ENCODE measurements at regions not wholly inside any gene's neighbourhood (a gene's known extent, or its start where the extent isn't known, plus 50 kb on each side); places are given as distances from the start of the nearest gene placed in this dataset. TPM values are rescaled to one million over a fixed set of nuclear protein-coding genes. Genes with fewer than 3 reads are reported as not detected.

DNA sequence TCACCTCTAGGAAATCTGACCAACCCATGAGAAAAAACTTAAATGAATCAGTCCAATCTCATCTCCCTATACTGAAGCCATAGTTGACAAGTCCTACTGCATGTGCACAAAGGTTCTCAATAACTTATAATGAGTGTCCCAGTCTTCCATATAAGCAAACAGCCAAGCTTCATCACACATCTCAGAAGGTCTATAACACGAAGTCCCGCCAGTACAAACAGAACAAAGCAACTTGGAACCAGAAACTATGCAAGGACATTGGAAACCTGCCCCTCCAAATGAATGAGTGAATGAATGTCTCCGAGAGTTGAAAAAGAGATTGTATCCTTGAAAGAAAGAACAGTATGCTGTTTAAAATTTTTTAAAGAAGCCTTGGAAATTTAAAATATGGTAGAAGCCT is 53.6 kb upstream of the IPO9 start:
- H3K27ac Mint-ChIP-seq = no peak overlapping the region
- no peak overlapping the region for H2AFZ ChIP-seq (replicated peaks)
- H3K27ac ChIP-seq = no peak overlapping the region
- no peaks in the 10 kb centered on the region for H4K20me1 ChIP-seq (ENCODE audit: low read depth)
- peaks cover 50% of the 10 kb centered on the region for H3K36me3 Mint-ChIP-seq
- no peak overlapping the region for H3K4me3 Mint-ChIP-seq
- H3K27me3 ChIP-seq = no peaks in the 10 kb centered on the region
- H3K9me3 ChIP-seq (ENCODE audit: low read depth) = peaks cover 12% of the 10 kb centered on the region
- peaks cover 27% of the 10 kb centered on the region for H3K9me3 Mint-ChIP-seq
- H3K9ac ChIP-seq = no peak overlapping the region
- DNase-seq (ENCODE audit: low spot score) = no peak
- H3K4me3 ChIP-seq = no peak overlapping the region
- peaks cover 31% of the 10 kb centered on the region for H3K4me1 ChIP-seq
- TF ChIP-seq EZH2phosphoT487 (IDR thresholded peaks at IDR 0.05) (no peak), EZH2 (IDR thresholded peaks at IDR 0.05) (no peak)
- TF ChIP-seq, protein P1, sequence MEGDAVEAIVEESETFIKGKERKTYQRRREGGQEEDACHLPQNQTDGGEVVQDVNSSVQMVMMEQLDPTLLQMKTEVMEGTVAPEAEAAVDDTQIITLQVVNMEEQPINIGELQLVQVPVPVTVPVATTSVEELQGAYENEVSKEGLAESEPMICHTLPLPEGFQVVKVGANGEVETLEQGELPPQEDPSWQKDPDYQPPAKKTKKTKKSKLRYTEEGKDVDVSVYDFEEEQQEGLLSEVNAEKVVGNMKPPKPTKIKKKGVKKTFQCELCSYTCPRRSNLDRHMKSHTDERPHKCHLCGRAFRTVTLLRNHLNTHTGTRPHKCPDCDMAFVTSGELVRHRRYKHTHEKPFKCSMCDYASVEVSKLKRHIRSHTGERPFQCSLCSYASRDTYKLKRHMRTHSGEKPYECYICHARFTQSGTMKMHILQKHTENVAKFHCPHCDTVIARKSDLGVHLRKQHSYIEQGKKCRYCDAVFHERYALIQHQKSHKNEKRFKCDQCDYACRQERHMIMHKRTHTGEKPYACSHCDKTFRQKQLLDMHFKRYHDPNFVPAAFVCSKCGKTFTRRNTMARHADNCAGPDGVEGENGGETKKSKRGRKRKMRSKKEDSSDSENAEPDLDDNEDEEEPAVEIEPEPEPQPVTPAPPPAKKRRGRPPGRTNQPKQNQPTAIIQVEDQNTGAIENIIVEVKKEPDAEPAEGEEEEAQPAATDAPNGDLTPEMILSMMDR (IDR thresholded peaks at IDR 0.05) = no peak
- H3K79me2 ChIP-seq (ENCODE audit: low read depth) = peaks cover 100% of the 10 kb centered on the region
- peaks cover 16% of the 10 kb centered on the region for H3K36me3 ChIP-seq
- H3K4me2 ChIP-seq = no peak overlapping the region
- H3F3A ChIP-seq (ENCODE audit: low read depth) = peaks cover 31% of the 10 kb centered on the region
- no peaks in the 10 kb centered on the region for H3K27me3 Mint-ChIP-seq (ENCODE audit: insufficient read depth, low read depth)
- H3K4me1 Mint-ChIP-seq = peaks cover 5% of the 10 kb centered on the region

DNA sequence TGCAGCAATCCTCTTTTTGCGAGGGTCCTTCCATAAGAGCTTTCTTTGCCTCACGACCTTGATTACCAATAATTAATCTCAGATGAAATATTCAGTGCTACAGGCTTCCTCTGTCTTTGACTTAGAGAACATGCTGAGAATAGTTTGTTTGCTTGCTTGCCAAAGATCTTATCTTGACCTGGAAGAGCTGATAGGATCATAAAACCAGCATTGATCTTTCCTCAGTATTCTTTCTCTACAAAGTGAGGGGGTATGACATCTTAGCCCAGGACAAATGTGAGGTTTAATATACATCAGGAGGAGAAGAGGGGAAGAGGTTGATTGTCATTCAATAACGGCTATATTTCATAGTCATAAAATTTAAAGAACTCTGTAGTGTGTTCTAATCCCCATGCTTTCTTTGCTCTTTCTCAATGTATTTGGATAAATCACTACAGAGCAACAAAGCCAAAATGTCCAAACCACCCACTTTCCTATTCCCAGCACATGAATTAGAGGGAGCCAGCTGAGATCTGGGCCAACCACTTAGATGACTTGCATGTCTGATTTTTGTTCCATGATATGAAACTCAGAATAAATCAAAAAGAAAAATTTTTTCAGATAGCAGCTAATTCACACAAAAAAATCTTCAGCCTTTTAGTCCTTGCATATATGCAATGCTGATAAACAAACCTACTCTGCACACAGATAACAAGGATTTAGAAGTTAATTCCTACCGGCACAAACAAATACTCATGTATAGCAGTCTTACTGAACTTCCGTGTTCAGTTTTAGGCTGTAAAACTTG is 50.5 kb upstream of the IPO9 start:
- Histone ChIP-seq H3K79me2 (ENCODE audit: low read depth) (peaks cover 74% of the 10 kb centered on the region), H3K9me3 (ENCODE audit: low read depth) (no peaks in the 10 kb centered on the region), H4K20me1 (ENCODE audit: low read depth) (no peaks in the 10 kb centered on the region), H3K4me2 (no peak overlapping the region), H3K4me3 (no peak overlapping the region), H3K4me1 (peaks cover 31% of the 10 kb centered on the region), H3K27ac (peak overlapping the region; percentile 24), H3F3A (ENCODE audit: low read depth) (peaks cover 24% of the 10 kb centered on the region), H3K9ac (no peak overlapping the region), H2AFZ (replicated peaks) (no peak overlapping the region), H3K36me3 (peaks cover 24% of the 10 kb centered on the region), H3K27me3 (no peaks in the 10 kb centered on the region)
- TF ChIP-seq, protein P1 (IDR thresholded peaks at IDR 0.05) = no peak
- no peak for TF ChIP-seq EZH2 (IDR thresholded peaks at IDR 0.05)
- no peak for TF ChIP-seq EZH2phosphoT487 (IDR thresholded peaks at IDR 0.05)
- Mint-ChIP-seq H3K27ac (no peak overlapping the region), H3K27me3 (ENCODE audit: insufficient read depth, low read depth) (no peaks in the 10 kb centered on the region), H3K36me3 (peaks cover 55% of the 10 kb centered on the region), H3K4me3 (no peak overlapping the region), H3K4me1 (peaks cover 12% of the 10 kb centered on the region), H3K9me3 (peaks cover 7% of the 10 kb centered on the region)
- DNase-seq (ENCODE audit: low spot score) = no peak

Small RNA genes lying in the stretch of these regions (microRNA-seq; reads per million reads assigned to microRNA genes)
- gene MIR5191 = not detected

Small RNA genes lying in the stretch of these regions (small RNA-seq; reads per million reads assigned to genes)
- gene MIR5191 = not detected
- not detected for gene RNU6-501P
